Right lobe of liver (tissue), 6 donors: ENCODE measurements at regions not wholly inside any gene's neighbourhood (a gene's known extent, or its start where the extent isn't known, plus 50 kb on each side); places are given as distances from the start of the nearest gene placed in this dataset.

Experiments
- ATAC-seq, 4 donors: fragments of 200-7000 bp; cut with Tn5 transposase; one replicate each; pipeline ENCODE4 v1.9.1; 2020; ENCODE audit warnings: mild to moderate bottlenecking in 4 of 4, moderate library complexity in 4 of 4
- DNase-seq, 3 donors: peaks; one replicate each; pipeline ENCODE4 v3.0.0-alpha.2; 2020
- H3K27ac ChIP-seq, 3 donors: fragments of 200-600 bp; one replicate each; pipeline ENCODE4 v1.8.0; 2022
- H3K27me3 ChIP-seq, 2 donors: fragments of 200-600 bp; one replicate each; pipeline ENCODE4 v1.8.0; 2022
- H3K36me3 ChIP-seq, 4 donors: fragments of 200-600 bp; sonication (generic) in 1 of 4; one replicate each; pipeline versions ENCODE4 v1.5.1 to v1.8.0; 2017 to 2022; ENCODE audit warnings: control low read depth in 1 of 4
- H3K4me1 ChIP-seq, 4 donors: fragments of 200-600 bp; sonication (generic) in 1 of 4; one replicate each; pipeline versions ENCODE4 v1.5.1 to v1.8.0; 2017 to 2022; ENCODE audit warnings: control low read depth in 1 of 4
- H3K4me3 ChIP-seq, 3 donors: fragments of 200-600 bp; one replicate each; pipeline ENCODE4 v1.8.0; 2022
- H3K9me3 ChIP-seq, 4 donors: fragments of 200-600 bp; sonication (generic) in 1 of 4; one replicate each; pipeline versions ENCODE4 v1.5.1 to v1.8.0; 2017 to 2022; ENCODE audit warnings: control low read depth in 1 of 4
- POLR2A ChIP-seq: fragments of 450-650 bp; IDR thresholded peaks from one replicate; pipeline ENCODE4 v1.6.1; 2017; ENCODE audit warnings: antibody characterized with exemption, mild to moderate bottlenecking
- WGBS: methylation state at CpG from one replicate; pipeline ENCODE4 v1.1.6; 2018; ENCODE audit warnings: low coverage, low lambda C conversion rate; ENCODE audit not compliant: insufficient coverage; ENCODE audit errors: missing lambda C conversion rate; 5-methylcytosine and 5-hydroxymethylcytosine counted together
- intact Hi-C, 2 donors: fragments of 100-400 bp; cut with DNase I; formaldehyde crosslinking; loops; one replicate each; pipeline versions ENCODE4 v1.11.2 to v1.14.1; 2022
- TF ChIP-seq, protein P1 (sequence below), 4 donors: fragments of 200-600 bp in 3 of 4; fragments of 450-650 bp in 1 of 4; IDR thresholded peaks; one replicate each; pipeline versions ENCODE4 v1.5.1 to v1.8.0; 2016 to 2022; ENCODE audit warnings: antibody characterized with exemption in 4 of 4, mild to moderate bottlenecking in 2 of 4
- donor health status: DM: no; HTN: yes; CAD: no.
- donor health status: DM: no; HTN: no; CAD: no.
- donor health status: DM: no; HTN: no; CAD: no.
- donor health status: DM: no; HTN: yes; CAD: no.
- donor health status: DM: no; HTN: yes; CAD: no.

DNA sequence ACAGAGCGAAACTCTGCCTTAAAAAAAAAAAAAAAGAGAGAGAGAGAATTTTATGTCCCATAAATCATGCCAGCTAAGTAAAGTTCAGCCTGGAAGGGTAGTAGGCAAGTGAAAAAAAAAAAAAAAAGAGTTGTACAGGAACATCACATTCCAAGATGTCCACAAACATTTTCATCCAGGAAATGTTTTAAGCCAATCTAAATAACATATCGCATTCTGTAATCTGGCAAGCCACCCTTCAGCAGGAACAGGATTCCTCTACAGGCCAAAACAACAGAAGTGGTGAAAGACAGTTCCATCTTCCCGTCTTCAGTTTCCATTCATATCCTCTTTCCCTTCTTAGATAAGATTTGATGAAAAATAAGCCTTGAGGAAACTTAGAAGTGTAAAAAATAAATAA lies 1108.1 kb upstream of the DDX18 start:
- Histone ChIP-seq H3K9me3 (no peaks in the 10 kb centered on the region), H3K27ac (no peak overlapping the region), H3K4me3 (no peak overlapping the region), H3K27me3 (no peaks in the 10 kb centered on the region), H3K4me1 (no peaks in the 10 kb centered on the region), H3K36me3 (no peaks in the 10 kb centered on the region)
- ATAC-seq (no peak), DNase-seq (no peak)
- TF ChIP-seq POLR2A = no peak
- TF ChIP-seq, protein P1, sequence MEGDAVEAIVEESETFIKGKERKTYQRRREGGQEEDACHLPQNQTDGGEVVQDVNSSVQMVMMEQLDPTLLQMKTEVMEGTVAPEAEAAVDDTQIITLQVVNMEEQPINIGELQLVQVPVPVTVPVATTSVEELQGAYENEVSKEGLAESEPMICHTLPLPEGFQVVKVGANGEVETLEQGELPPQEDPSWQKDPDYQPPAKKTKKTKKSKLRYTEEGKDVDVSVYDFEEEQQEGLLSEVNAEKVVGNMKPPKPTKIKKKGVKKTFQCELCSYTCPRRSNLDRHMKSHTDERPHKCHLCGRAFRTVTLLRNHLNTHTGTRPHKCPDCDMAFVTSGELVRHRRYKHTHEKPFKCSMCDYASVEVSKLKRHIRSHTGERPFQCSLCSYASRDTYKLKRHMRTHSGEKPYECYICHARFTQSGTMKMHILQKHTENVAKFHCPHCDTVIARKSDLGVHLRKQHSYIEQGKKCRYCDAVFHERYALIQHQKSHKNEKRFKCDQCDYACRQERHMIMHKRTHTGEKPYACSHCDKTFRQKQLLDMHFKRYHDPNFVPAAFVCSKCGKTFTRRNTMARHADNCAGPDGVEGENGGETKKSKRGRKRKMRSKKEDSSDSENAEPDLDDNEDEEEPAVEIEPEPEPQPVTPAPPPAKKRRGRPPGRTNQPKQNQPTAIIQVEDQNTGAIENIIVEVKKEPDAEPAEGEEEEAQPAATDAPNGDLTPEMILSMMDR (IDR thresholded peaks at IDR 0.05) = no peak
- WGBS = 67% methylated on average over 3 of the region's 3 CpGs
- intact Hi-C loops = no loop called here

- WGBS = 22% methylated on average over 1 of the region's 1 CpG
- ATAC-seq (no peak), DNase-seq (no peak)
- Histone ChIP-seq H3K27ac (no peak overlapping the region), H3K36me3 (no peaks in the 10 kb centered on the region), H3K9me3 (no peaks in the 10 kb centered on the region), H3K27me3 (no peaks in the 10 kb centered on the region), H3K4me1 (no peaks in the 10 kb centered on the region), H3K4me3 (no peak overlapping the region)
- intact Hi-C loops = no loop called here
- TF ChIP-seq, protein P1 (IDR thresholded peaks at IDR 0.05) = no peak
- no peak for TF ChIP-seq POLR2A
Observed at GRCh38 chr2:116716038-116716437, 1098.5 kb upstream of the DDX18 start.

- Histone ChIP-seq H3K36me3 (no peaks in the 10 kb centered on the region), H3K27ac (no peak overlapping the region), H3K27me3 (no peaks in the 10 kb centered on the region), H3K4me1 (no peaks in the 10 kb centered on the region), H3K4me3 (no peak overlapping the region), H3K9me3 (no peaks in the 10 kb centered on the region)
- WGBS = 55% methylated on average over 2 of the region's 2 CpGs
- ATAC-seq (no peak), DNase-seq (no peak)
- intact Hi-C loops = no loop called here
- TF ChIP-seq, protein P1 (IDR thresholded peaks at IDR 0.05) = no peak
- TF ChIP-seq POLR2A = no peak
Observed at GRCh38 chr2:116716444-116716843, 1098.0 kb upstream of the DDX18 start.

DNA sequence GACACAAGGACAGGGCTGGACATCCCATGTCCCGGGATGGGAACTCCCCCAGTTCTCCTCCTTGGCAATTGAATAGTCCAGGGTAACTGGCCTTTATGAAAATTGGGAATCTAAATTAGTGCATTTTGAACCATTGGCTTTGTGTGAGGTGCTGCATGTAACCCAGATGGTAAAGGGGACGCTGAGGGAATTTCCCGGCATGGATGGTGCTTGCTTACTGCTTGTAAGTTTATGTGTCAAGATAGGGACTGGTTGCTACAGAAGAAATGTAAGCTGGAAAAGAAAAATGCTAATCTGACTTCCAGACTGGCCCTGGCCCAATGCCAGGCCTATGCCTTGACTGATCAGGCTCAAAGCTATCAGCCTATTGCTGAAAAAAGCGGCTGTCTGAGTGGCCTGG lies 1096.7 kb upstream of the DDX18 start:
- 46% methylated on average over 4 of the region's 4 CpGs for WGBS
- TF ChIP-seq, protein P1 (IDR thresholded peaks at IDR 0.05) = no peak
- TF ChIP-seq POLR2A = no peak
- DNase-seq = no peak

DNA sequence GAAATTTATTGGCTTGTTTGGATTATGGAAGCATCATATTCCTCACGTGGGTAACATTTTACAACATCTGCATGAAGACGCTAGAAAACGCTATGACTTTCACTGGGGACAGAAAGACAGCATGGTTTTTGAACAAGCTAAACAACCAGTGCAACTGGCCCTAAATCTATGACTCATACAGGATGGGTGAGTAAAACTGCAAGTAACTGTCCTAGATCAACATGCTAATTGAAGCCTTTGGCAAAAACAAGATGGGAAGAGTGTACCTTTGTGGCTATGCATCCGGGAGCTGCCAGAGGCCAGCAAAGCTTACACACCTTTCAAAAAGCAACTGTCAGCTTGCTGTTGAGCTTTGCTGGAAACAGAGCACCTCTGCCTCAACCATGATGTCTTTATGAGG lies 1096.0 kb upstream of the DDX18 start:
- no peak for ATAC-seq
- WGBS = 54% methylated on average over 4 of the region's 4 CpGs
- intact Hi-C loops = no loop called here

More for the DNA sequence above, 1096.7 kb upstream of the DDX18 start:
- H3K4me1 ChIP-seq = no peaks in the 10 kb centered on the region
- H3K27me3 ChIP-seq = no peaks in the 10 kb centered on the region
- intact Hi-C loops = no loop called here
- no peak overlapping the region for H3K4me3 ChIP-seq
- no peaks in the 10 kb centered on the region for H3K36me3 ChIP-seq
- no peak overlapping the region for H3K27ac ChIP-seq
- no peaks in the 10 kb centered on the region for H3K9me3 ChIP-seq
- no peak for ATAC-seq

More for the DNA sequence above, 1096.0 kb upstream of the DDX18 start:
- DNase-seq = no peak
- Histone ChIP-seq H3K4me1 (no peaks in the 10 kb centered on the region), H3K27me3 (no peaks in the 10 kb centered on the region), H3K4me3 (no peak overlapping the region), H3K36me3 (no peaks in the 10 kb centered on the region), H3K9me3 (no peaks in the 10 kb centered on the region), H3K27ac (no peak overlapping the region)
- TF ChIP-seq, protein P1 (IDR thresholded peaks at IDR 0.05) = no peak
- no peak for TF ChIP-seq POLR2A
